Tibial nerve (tissue), 4 donors: ENCODE measurements at regions not wholly inside any gene's neighbourhood (a gene's known extent, or its start where the extent isn't known, plus 50 kb on each side); places are given as distances from the start of the nearest gene placed in this dataset.

ENCODE experiments used
- DNase-seq, 2 donors: peaks; one replicate each; pipeline ENCODE4 v3.0.0-alpha.2; 2019; ENCODE audit warnings: low spot score in 2 of 2
- H3K27ac ChIP-seq, 4 donors: fragments of 200-600 bp; sonication (generic) in 3 of 4; one replicate each; pipeline ENCODE4 v1.5.1; 2017 to 2019; ENCODE audit warnings: mild to moderate bottlenecking in 1 of 4
- H3K27me3 ChIP-seq, 2 donors: fragments of 200-600 bp; sonication (generic) in 1 of 2; one replicate each; pipeline versions ENCODE4 v1.5.1 to v1.6.0; 2017 to 2019
- H3K36me3 ChIP-seq, 3 donors: fragments of 200-600 bp; sonication (generic); one replicate each; pipeline ENCODE4 v1.5.1; 2018 to 2019
- H3K4me1 ChIP-seq, 4 donors: fragments of 200-600 bp; sonication (generic) in 3 of 4; one replicate each; pipeline ENCODE4 v1.5.1; 2017 to 2019
- H3K4me3 ChIP-seq, 4 donors: fragments of 200-600 bp; sonication (generic) in 3 of 4; one replicate each; pipeline ENCODE4 v1.5.1; 2017 to 2019; ENCODE audit warnings: mild to moderate bottlenecking in 1 of 4, moderate library complexity in 1 of 4
- H3K9me3 ChIP-seq, 4 donors: fragments of 200-600 bp; sonication (generic) in 3 of 4; one replicate each; pipeline ENCODE4 v1.5.1; 2017 to 2019
- EP300 ChIP-seq, 2 donors: sonication (generic); formaldehyde crosslinking; IDR thresholded peaks; one replicate each; pipeline ENCODE4 v1.6.1; 2017; ENCODE audit warnings: antibody characterized with exemption in 2 of 2, mild to moderate bottlenecking in 1 of 2
- POLR2A ChIP-seq, 2 donors: fragments of 450-650 bp; IDR thresholded peaks; one replicate each; pipeline ENCODE4 v1.6.1; 2017; ENCODE audit warnings: antibody characterized with exemption in 2 of 2, mild to moderate bottlenecking in 2 of 2, moderate library complexity in 2 of 2
- WGBS, 2 donors: methylation state at CpG; one replicate each; pipeline ENCODE4 v1.1.5; 2018; 5-methylcytosine and 5-hydroxymethylcytosine counted together
- TF ChIP-seq, protein P1 (sequence below), 5 experiments: fragments of 200-600 bp in 3 of 5; fragments of 450-650 bp in 2 of 5; sonication (generic) in 3 of 5; IDR thresholded peaks; one replicate each; pipeline ENCODE4 v1.5.1; 2016 to 2019; ENCODE audit warnings: antibody characterized with exemption in 5 of 5, mild to moderate bottlenecking in 3 of 5, moderate library complexity in 2 of 5

DNA sequence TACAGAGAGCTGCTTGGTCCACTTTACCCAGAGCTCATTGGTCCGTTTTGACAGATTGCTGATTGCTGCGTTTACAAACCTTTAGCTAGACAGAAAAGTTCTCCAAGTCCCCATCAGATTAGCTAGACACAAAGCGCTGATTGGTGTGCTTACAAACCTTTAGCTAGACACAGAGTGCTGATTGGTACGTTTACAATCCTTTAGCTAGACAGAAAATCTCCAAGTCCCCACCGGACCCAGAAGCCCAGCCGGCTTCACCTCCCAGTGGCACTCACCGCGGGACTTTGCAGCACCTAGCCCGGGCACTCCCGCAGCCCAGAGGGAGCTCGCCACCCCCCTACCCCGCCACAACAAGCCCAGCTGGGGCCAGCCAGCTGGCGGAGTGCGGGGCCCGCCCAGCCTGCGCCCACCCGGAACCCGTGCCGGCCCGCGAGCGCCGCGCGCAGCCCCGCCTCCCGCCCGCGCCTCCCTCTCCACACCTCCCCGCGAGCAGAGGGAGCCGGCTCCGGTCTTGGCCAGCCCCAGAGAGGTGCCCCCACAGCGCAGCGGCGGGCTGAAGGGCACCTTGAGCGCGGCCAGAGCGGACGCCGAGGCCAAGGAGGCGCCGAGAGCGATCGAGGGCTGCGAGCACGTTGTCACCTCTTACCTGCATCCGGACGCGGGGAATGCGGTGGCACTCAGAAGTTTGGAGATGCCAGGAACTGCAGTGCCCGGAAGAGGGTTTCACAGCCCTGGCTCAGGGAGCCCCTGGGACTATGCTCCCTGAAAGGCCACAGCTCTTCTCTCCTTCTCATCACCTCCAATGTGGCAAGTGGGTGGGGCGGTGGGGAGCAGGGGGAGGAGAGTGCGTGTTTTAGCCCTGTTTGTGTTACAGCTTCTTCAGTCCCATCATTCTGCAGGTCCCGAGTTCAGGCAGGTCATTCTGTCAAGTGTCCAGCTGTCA is 1504.5 kb downstream of the CDH11 start:
- Histone ChIP-seq H3K4me1 (peaks cover 0 to 3% (median 0%) of the 10 kb centered on the region in 4 donors), H3K36me3 (no peaks in the 10 kb centered on the region), H3K4me3 (peak overlapping the region in 3 of 4 donors; percentile 2 to 42 (median 37)), H3K27ac (no peak overlapping the region), H3K27me3 (no peaks in the 10 kb centered on the region), H3K9me3 (peaks cover 0 to 2% (median 0%) of the 10 kb centered on the region in 4 donors)
- DNase-seq: no peak
- 33 to 62% methylated on average over 10 to 12 of the region's 55 CpGs for WGBS, 2 donors
- TF ChIP-seq POLR2A (IDR thresholded peaks at IDR 0.05) (no peak), EP300 (IDR thresholded peaks at IDR 0.05) (no peak)
- TF ChIP-seq, protein P1, sequence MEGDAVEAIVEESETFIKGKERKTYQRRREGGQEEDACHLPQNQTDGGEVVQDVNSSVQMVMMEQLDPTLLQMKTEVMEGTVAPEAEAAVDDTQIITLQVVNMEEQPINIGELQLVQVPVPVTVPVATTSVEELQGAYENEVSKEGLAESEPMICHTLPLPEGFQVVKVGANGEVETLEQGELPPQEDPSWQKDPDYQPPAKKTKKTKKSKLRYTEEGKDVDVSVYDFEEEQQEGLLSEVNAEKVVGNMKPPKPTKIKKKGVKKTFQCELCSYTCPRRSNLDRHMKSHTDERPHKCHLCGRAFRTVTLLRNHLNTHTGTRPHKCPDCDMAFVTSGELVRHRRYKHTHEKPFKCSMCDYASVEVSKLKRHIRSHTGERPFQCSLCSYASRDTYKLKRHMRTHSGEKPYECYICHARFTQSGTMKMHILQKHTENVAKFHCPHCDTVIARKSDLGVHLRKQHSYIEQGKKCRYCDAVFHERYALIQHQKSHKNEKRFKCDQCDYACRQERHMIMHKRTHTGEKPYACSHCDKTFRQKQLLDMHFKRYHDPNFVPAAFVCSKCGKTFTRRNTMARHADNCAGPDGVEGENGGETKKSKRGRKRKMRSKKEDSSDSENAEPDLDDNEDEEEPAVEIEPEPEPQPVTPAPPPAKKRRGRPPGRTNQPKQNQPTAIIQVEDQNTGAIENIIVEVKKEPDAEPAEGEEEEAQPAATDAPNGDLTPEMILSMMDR (IDR thresholded peaks at IDR 0.05): no peak

DNA sequence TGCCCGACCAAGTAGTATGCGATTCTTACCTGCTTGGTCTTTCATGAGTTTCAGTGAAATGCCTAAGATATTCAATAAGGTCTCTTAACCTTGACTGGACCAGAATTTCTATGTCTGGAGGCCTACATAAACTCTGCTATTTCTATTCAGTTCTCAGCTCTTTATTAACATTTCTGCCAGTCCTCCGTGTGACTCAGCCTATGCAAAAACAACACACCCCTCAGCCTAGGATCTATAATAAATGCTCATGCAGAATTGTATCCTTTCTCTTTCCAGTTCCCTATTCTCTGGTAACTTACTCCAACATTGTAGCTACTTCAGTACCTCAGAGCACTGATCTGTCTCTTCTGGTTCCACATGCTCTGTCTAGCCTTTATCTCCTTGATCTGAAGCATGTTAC is 1507.4 kb downstream of the CDH11 start:
- H3K9me3 ChIP-seq: peaks cover 0 to 11% (median 0%) of the 10 kb centered on the region in 4 donors
- H3K4me1 ChIP-seq: peaks cover 0 to 3% (median 0%) of the 10 kb centered on the region in 4 donors
- no peak for DNase-seq
- WGBS, 2 donors: 79 to 80% methylated on average over 3 of the region's 3 CpGs
- TF ChIP-seq POLR2A (IDR thresholded peaks at IDR 0.05): no peak
- TF ChIP-seq, protein P1 (IDR thresholded peaks at IDR 0.05): no peak
- TF ChIP-seq EP300 (IDR thresholded peaks at IDR 0.05): no peak
- no peak overlapping the region for H3K4me3 ChIP-seq
- H3K36me3 ChIP-seq: no peaks in the 10 kb centered on the region
- no peak overlapping the region for H3K27ac ChIP-seq
- no peaks in the 10 kb centered on the region for H3K27me3 ChIP-seq

DNA sequence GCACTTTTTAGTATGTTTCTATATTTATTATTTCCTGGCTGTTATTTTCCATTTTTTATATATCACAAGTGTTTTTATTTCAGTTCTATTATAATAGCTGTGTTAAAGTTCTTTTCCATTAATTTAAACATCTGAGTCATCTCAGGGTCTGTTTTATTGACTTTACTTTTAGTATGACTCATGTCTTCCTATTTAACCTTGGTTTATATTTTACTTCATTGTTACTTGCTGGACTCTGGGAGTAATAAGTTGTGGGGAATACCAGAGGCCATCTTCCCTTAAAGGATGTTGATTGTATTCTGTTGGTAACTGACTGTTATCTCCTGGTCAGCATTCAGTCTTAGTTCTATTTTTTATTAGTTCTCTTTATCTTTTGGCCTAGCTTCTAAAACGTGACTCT is 1508.2 kb downstream of the CDH11 start:
- peaks cover 0 to 3% (median 0%) of the 10 kb centered on the region in 4 donors for H3K4me1 ChIP-seq
- no peaks in the 10 kb centered on the region for H3K36me3 ChIP-seq
- DNase-seq: no peak
- H3K27ac ChIP-seq: no peak overlapping the region
- no peak for TF ChIP-seq POLR2A (IDR thresholded peaks at IDR 0.05)
- TF ChIP-seq, protein P1 (IDR thresholded peaks at IDR 0.05): no peak
- TF ChIP-seq EP300 (IDR thresholded peaks at IDR 0.05): no peak
- 50 to 51% methylated on average over 1 of the region's 1 CpG for WGBS, 2 donors
- H3K4me3 ChIP-seq: no peak overlapping the region
- no peaks in the 10 kb centered on the region for H3K27me3 ChIP-seq
- peaks cover 0 to 11% (median 0%) of the 10 kb centered on the region in 4 donors for H3K9me3 ChIP-seq

DNA sequence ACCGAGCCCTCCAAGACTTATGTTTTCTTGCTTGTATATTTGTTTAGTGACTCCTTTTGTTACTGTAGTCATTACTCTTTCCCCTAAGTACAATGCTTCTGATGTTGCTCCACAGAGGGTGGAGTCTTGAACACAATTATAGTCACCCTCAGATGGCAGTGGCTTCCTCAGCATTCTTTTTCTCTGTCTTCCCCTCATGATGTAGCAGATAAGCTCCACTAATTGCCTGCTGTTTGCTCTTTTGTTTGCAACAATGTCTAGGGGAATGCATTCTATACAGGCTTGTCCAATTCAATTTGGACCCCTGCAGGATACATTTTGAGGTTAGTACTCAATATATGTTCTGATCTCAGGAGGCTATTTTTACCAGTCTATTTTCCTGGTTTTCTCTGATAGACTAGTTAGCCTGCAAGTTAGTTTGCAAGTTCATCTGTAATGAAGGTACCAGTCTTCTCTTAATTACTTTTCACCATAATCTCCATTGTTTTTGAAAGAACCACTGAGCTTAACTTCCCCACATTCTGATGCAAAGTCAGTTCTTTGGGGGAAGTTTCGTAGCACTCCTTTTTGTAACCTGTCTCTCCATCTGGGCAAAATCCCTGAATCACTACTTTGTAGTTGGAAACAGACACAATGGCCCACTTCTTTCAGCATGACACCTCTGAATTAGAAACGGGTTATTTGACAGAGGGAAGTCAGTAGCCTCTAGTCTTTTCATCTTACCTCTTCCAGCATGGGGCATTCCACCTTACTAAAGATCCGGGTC is 1509.2 kb downstream of the CDH11 start:
- Histone ChIP-seq H3K36me3 (no peaks in the 10 kb centered on the region), H3K9me3 (peaks cover 0 to 11% (median 0%) of the 10 kb centered on the region in 4 donors), H3K4me3 (no peak overlapping the region), H3K4me1 (peaks cover 0 to 2% (median 0%) of the 10 kb centered on the region in 4 donors), H3K27me3 (no peaks in the 10 kb centered on the region), H3K27ac (no peak overlapping the region)
- WGBS, 2 donors: 66 to 75% methylated on average over 4 of the region's 4 CpGs
- DNase-seq: no peak
- TF ChIP-seq POLR2A (IDR thresholded peaks at IDR 0.05) (no peak), EP300 (IDR thresholded peaks at IDR 0.05) (no peak)
- TF ChIP-seq, protein P1 (IDR thresholded peaks at IDR 0.05): no peak
